ENCODE measurements at regions not wholly inside any gene's neighbourhood (a gene's known extent, or its start where the extent isn't known, plus 50 kb on each side); places are given as distances from the start of the nearest gene placed in this dataset.

DNA sequence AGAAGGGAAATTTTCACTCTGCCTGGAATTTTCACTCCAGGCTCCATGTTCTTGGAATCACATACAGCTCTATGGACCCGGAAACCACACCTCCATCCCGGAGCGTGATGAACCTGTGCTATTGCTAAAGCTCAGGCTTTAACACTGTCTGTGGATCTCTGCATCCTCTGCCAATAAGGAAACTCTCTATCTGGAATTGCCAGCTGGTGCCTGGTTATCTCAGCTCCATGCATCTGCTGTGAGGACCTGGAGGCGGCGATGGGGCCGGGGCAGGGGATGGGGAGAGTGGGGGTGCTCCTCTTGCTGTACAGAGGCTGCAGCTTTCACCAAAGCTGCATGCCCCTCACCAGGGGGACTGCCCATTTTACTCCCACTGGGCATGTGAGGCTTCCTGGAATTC, 754.0 kb upstream of the SOX11 start:
- H3K36me3 Mint-ChIP-seq (ENCODE audit: low read depth): no peaks in the 10 kb centered on the region
- H3K27me3 Mint-ChIP-seq: no peaks in the 10 kb centered on the region
- H3K27ac Mint-ChIP-seq: no peak overlapping the region
- peaks cover 12% of the 10 kb centered on the region for H3K9me3 Mint-ChIP-seq
- H3K4me1 Mint-ChIP-seq (ENCODE audit: low read depth): no peaks in the 10 kb centered on the region
- no peak overlapping the region for H3K4me3 Mint-ChIP-seq

- no peak overlapping the region for H3K4me3 Mint-ChIP-seq
- no peaks in the 10 kb centered on the region for H3K27me3 Mint-ChIP-seq
- H3K4me1 Mint-ChIP-seq (ENCODE audit: low read depth): no peaks in the 10 kb centered on the region
- H3K27ac Mint-ChIP-seq: no peak overlapping the region
- no peaks in the 10 kb centered on the region for H3K36me3 Mint-ChIP-seq (ENCODE audit: low read depth)
- peaks cover 5% of the 10 kb centered on the region for H3K9me3 Mint-ChIP-seq
These were observed 749.7 kb upstream of the SOX11 start for GRCh38 chr2:4942441-4942840.

- H3K9me3 Mint-ChIP-seq: peaks cover 8% of the 10 kb centered on the region
- no peaks in the 10 kb centered on the region for H3K27me3 Mint-ChIP-seq
- H3K27ac Mint-ChIP-seq: no peak overlapping the region
- H3K4me1 Mint-ChIP-seq (ENCODE audit: low read depth): no peaks in the 10 kb centered on the region
- no peaks in the 10 kb centered on the region for H3K36me3 Mint-ChIP-seq (ENCODE audit: low read depth)
- H3K4me3 Mint-ChIP-seq: no peak overlapping the region
These were observed 744.3 kb upstream of the SOX11 start for GRCh38 chr2:4947911-4948310.

- H3K9me3 Mint-ChIP-seq: peaks cover 8% of the 10 kb centered on the region
- H3K36me3 Mint-ChIP-seq (ENCODE audit: low read depth): no peaks in the 10 kb centered on the region
- H3K4me1 Mint-ChIP-seq (ENCODE audit: low read depth): no peaks in the 10 kb centered on the region
- H3K27ac Mint-ChIP-seq: no peak overlapping the region
- no peaks in the 10 kb centered on the region for H3K27me3 Mint-ChIP-seq
- no peak overlapping the region for H3K4me3 Mint-ChIP-seq
These were observed 740.8 kb upstream of the SOX11 start for GRCh38 chr2:4951368-4951767.

DNA sequence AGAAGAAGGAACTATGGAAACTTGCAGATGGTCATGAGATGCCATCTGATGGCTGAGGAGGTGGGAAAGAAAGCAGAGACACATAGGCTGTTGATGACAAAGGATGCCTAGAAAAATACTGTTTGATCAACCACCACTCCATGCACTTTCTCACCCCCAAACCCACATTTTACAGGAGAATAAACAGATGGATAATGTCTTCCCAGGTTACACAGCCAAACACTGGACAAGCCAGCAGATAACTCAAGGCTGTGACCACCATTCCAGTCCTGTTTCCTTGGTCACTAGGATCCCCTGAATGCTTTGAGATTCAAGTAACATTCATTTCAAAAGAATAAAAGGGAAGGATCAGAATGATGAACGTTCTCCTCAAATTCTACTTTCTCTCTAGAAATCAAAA, 733.0 kb upstream of the SOX11 start:
- H3K4me3 Mint-ChIP-seq: no peak overlapping the region
- no peaks in the 10 kb centered on the region for H3K4me1 Mint-ChIP-seq (ENCODE audit: low read depth)
- H3K9me3 Mint-ChIP-seq: peaks cover 4% of the 10 kb centered on the region
- no peaks in the 10 kb centered on the region for H3K36me3 Mint-ChIP-seq (ENCODE audit: low read depth)
- H3K27ac Mint-ChIP-seq: no peak overlapping the region
- H3K27me3 Mint-ChIP-seq: no peaks in the 10 kb centered on the region

- Mint-ChIP-seq H3K4me1 (ENCODE audit: low read depth) (no peaks in the 10 kb centered on the region), H3K4me3 (no peak overlapping the region), H3K27me3 (no peaks in the 10 kb centered on the region), H3K9me3 (peaks cover 5% of the 10 kb centered on the region), H3K27ac (no peak overlapping the region), H3K36me3 (ENCODE audit: low read depth) (no peaks in the 10 kb centered on the region)
These were observed 729.8 kb upstream of the SOX11 start for GRCh38 chr2:4962419-4962818.

GRCh38 chr2:4963106-4963505, 729.1 kb upstream of the SOX11 start:
- H3K4me1 Mint-ChIP-seq (ENCODE audit: low read depth): no peaks in the 10 kb centered on the region
- H3K27me3 Mint-ChIP-seq: no peaks in the 10 kb centered on the region
- peaks cover 8% of the 10 kb centered on the region for H3K9me3 Mint-ChIP-seq
- H3K27ac Mint-ChIP-seq: no peak overlapping the region
- no peak overlapping the region for H3K4me3 Mint-ChIP-seq
- H3K36me3 Mint-ChIP-seq (ENCODE audit: low read depth): no peaks in the 10 kb centered on the region

GRCh38 chr2:4964001-4964540, 728.1 kb upstream of the SOX11 start:
- peaks cover 8% of the 10 kb centered on the region for H3K9me3 Mint-ChIP-seq
- no peak overlapping the region for H3K27ac Mint-ChIP-seq
- H3K4me1 Mint-ChIP-seq (ENCODE audit: low read depth): no peaks in the 10 kb centered on the region
- H3K36me3 Mint-ChIP-seq (ENCODE audit: low read depth): no peaks in the 10 kb centered on the region
- no peak overlapping the region for H3K4me3 Mint-ChIP-seq
- no peaks in the 10 kb centered on the region for H3K27me3 Mint-ChIP-seq

DNA sequence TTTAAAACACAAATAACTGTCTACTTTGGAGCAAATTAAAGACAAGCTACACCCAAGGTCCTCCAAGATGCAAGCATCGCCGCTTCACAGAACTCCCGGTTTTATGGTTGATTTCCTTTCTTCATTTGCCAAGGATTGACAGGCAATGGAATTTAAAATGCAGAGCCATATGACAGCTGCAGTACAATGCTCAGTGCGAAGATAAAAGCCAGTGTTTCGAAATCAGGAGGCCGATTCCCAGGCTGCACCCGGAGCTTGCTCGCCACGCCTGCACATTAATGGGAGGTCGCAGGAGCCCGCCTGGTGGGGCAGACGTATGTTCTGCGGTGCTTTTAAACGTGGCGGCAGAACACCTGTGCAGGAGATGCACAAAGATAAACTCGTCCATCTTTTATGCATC, 727.6 kb upstream of the SOX11 start:
- H3K9me3 Mint-ChIP-seq: peaks cover 8% of the 10 kb centered on the region
- no peak overlapping the region for H3K27ac Mint-ChIP-seq
- H3K27me3 Mint-ChIP-seq: no peaks in the 10 kb centered on the region
- H3K4me3 Mint-ChIP-seq: no peak overlapping the region
- H3K36me3 Mint-ChIP-seq (ENCODE audit: low read depth): no peaks in the 10 kb centered on the region
- no peaks in the 10 kb centered on the region for H3K4me1 Mint-ChIP-seq (ENCODE audit: low read depth)

DNA sequence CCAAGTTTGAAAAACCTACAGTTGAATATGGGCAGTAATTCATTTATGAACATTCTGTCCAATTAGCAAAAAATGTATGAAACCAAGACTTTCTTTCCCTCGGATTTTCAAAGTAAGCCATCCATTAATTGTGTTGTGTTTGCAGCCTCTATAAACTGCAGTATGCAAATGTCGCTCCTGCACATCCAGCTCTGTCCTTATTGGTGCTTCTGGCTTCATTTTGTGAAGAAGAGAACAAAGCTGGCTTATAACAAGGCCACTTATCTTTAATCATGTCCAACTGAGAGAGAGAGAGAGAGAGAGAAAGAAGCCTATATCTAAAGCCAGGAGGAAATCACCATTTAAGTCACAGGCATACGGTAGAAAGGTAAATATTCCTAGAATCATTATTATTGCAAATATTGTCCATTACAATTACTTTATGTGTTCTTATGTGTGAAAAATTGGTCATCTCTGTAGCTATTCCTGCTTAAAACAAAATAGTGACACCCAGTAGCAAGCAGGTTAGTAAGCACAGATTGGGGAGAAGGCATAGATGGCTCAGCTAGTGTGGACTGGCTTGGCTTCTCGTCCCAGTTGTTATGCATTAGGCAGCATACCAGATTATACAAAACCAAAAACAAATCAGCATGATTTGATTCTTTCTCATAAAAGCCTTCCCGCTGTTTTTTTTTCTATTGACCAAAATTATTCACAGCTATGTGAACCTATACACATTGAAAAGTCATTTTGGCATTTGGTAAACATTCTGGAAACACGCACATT, 726.4 kb upstream of the SOX11 start:
- Mint-ChIP-seq H3K36me3 (ENCODE audit: low read depth) (no peaks in the 10 kb centered on the region), H3K27ac (no peak overlapping the region), H3K9me3 (peaks cover 8% of the 10 kb centered on the region), H3K4me3 (no peak overlapping the region), H3K4me1 (ENCODE audit: low read depth) (no peaks in the 10 kb centered on the region), H3K27me3 (no peaks in the 10 kb centered on the region)

GRCh38 chr2:4967206-4967605, 725.0 kb upstream of the SOX11 start:
- Mint-ChIP-seq H3K27me3 (no peaks in the 10 kb centered on the region), H3K36me3 (ENCODE audit: low read depth) (no peaks in the 10 kb centered on the region), H3K9me3 (peaks cover 8% of the 10 kb centered on the region)

GRCh38 chr2:4972472-4972871, 719.7 kb upstream of the SOX11 start:
- H3K36me3 Mint-ChIP-seq (ENCODE audit: low read depth): no peaks in the 10 kb centered on the region
- no peak overlapping the region for H3K4me3 Mint-ChIP-seq
- H3K9me3 Mint-ChIP-seq: peaks cover 2% of the 10 kb centered on the region
- H3K27me3 Mint-ChIP-seq: no peaks in the 10 kb centered on the region
- H3K27ac Mint-ChIP-seq: no peak overlapping the region
- H3K4me1 Mint-ChIP-seq (ENCODE audit: low read depth): no peaks in the 10 kb centered on the region

More at GRCh38 chr2:4967206-4967605, 725.0 kb upstream of the SOX11 start:
- H3K27ac Mint-ChIP-seq: no peak overlapping the region
- no peaks in the 10 kb centered on the region for H3K4me1 Mint-ChIP-seq (ENCODE audit: low read depth)
- H3K4me3 Mint-ChIP-seq: no peak overlapping the region

DNA sequence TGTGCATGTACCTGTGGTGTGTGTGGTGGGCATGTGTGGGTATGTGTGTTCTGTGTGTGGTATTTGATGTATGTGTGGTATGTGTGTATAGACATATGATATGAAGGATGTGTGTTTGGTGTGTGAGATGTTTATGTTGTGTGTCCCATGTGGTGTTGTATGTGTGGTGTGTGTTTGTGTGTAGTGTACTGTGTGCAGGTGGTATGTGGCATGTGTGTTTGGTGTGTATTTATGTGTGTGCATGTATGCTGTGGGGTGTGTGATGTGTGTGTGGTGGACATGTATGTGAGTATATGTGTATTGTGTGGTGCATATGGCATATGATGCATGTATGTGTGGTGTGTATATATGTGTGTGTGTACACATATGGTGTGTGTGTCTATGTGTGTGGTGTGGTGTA, 718.8 kb upstream of the SOX11 start:
- no peak overlapping the region for H3K4me3 Mint-ChIP-seq
- H3K27me3 Mint-ChIP-seq: no peaks in the 10 kb centered on the region
- no peaks in the 10 kb centered on the region for H3K36me3 Mint-ChIP-seq (ENCODE audit: low read depth)
- peaks cover 5% of the 10 kb centered on the region for H3K9me3 Mint-ChIP-seq
- H3K4me1 Mint-ChIP-seq (ENCODE audit: low read depth): no peaks in the 10 kb centered on the region
- H3K27ac Mint-ChIP-seq: no peak overlapping the region

DNA sequence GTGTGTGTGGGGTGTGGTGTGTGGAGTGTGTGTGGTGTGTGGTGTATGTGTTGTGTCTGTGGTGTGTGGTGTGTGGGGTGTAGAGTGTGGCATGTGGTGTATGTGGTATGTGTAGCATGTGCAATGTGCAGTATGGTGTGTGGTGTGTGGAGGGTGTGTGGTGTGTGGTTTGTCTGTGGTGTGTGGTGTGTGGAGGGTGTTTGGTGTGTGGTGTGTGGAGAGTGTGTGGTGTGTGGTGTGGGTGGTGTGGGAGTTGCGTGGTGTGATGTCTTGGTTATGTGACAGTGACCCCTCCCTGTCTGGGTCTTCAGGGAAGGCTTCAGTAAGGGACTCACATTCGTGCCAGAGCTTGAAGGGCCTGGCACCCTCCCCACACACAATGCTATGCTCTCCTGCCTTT, 718.2 kb upstream of the SOX11 start:
- no peaks in the 10 kb centered on the region for H3K4me1 Mint-ChIP-seq (ENCODE audit: low read depth)
- no peak overlapping the region for H3K4me3 Mint-ChIP-seq
- no peak overlapping the region for H3K27ac Mint-ChIP-seq
- no peaks in the 10 kb centered on the region for H3K27me3 Mint-ChIP-seq
- H3K36me3 Mint-ChIP-seq (ENCODE audit: low read depth): no peaks in the 10 kb centered on the region
- H3K9me3 Mint-ChIP-seq: peaks cover 7% of the 10 kb centered on the region

DNA sequence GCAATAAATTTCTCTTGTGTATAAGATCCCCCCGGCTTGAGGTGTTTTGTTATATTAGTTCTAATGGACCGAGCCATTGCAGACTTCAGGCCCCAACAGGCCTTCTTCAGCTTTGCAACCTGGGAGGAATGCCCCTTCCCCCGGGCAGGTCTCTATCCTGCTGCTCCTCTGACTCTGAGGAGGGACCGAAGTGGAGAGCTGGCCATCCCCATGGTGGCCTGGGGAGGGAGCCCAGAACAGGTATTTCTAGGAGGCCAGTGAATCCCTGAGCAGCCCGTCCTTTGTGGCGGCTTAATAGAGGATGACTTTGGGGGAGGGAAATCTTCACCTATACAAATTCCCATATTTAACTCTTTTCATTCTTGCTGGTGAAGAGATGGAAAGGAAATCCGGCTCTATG, 715.8 kb upstream of the SOX11 start:
- H3K27ac Mint-ChIP-seq: no peak overlapping the region
- H3K27me3 Mint-ChIP-seq: no peaks in the 10 kb centered on the region
- no peaks in the 10 kb centered on the region for H3K4me1 Mint-ChIP-seq (ENCODE audit: low read depth)
- H3K36me3 Mint-ChIP-seq (ENCODE audit: low read depth): no peaks in the 10 kb centered on the region
- no peak overlapping the region for H3K4me3 Mint-ChIP-seq
- H3K9me3 Mint-ChIP-seq: peaks cover 19% of the 10 kb centered on the region

DNA sequence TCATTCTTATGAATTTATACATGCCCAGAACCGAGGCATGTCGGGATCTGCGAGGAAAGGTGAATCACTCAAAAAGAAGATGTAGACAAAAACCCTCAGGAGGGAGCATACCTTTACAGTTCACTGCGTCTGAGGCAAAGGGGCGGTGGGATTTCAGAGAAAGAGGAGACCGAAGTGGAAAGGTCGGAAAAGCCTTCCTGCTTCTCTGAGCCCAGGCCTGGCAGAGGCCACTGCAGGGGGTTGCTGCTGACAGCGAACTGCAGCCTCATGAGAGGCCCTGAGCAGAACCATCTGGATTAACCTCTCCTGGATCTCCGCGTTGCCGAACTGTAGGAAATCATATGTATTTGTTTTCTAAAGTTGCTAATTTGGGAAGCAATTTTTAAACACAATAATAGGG, 713.1 kb upstream of the SOX11 start:
- no peak overlapping the region for H3K4me3 Mint-ChIP-seq

More for the DNA sequence above, 713.1 kb upstream of the SOX11 start:
- Mint-ChIP-seq H3K9me3 (peaks cover 19% of the 10 kb centered on the region), H3K27ac (no peak overlapping the region), H3K36me3 (ENCODE audit: low read depth) (no peaks in the 10 kb centered on the region), H3K4me1 (ENCODE audit: low read depth) (no peaks in the 10 kb centered on the region), H3K27me3 (no peaks in the 10 kb centered on the region)

Data from stimulated activated naive CD8-positive, alpha-beta T cell treated with anti-CD3 and anti-CD28 coated beads, Interleukin-15, Interleukin-2, amounts not matched to agents 100 ng/mL and 50 ng/mL, for 24 hours (primary cell).